NCI-H187 treated with DMSO at 0.1 percent for 48 hours (cell line): ENCODE measurements at regions not wholly inside any gene's neighbourhood (a gene's known extent, or its start where the extent isn't known, plus 50 kb on each side); places are given as distances from the start of the nearest gene placed in this dataset.

Experiments used
- DNase-seq: peaks from one replicate; lab custom pipeline; 2025; lab: John Stamatoyannopoulos, UW

- no peak for DNase-seq
Measured at GRCh38 chr9:79015951-79016350, 555.8 kb upstream of the TLE4 start.

- DNase-seq, result peak; percentile 89
Measured at GRCh38 chr9:79020276-79020675, 551.5 kb upstream of the TLE4 start.

- DNase-seq, result no peak
Measured at GRCh38 chr9:79021084-79021483, 550.7 kb upstream of the TLE4 start.

GRCh38 chr9:79023134-79023580 lies 548.6 kb upstream of the TLE4 start:
- no peak for DNase-seq

- peak; percentile 93 for DNase-seq
Measured at GRCh38 chr9:79026316-79026715, 545.4 kb upstream of the TLE4 start.

- no peak for DNase-seq
Measured at GRCh38 chr9:79028101-79028500, 543.7 kb upstream of the TLE4 start.

- no peak for DNase-seq
Measured at GRCh38 chr9:79034583-79034982, 537.2 kb upstream of the TLE4 start.

GRCh38 chr9:79037338-79037737 lies 534.4 kb upstream of the TLE4 start:
- DNase-seq, result no peak

GRCh38 chr9:79040671-79041070 lies 531.1 kb upstream of the TLE4 start:
- no peak for DNase-seq

GRCh38 chr9:79041266-79041665 lies 530.5 kb upstream of the TLE4 start:
- DNase-seq, result no peak

- DNase-seq, result no peak
Measured at GRCh38 chr9:79043916-79044315, 527.8 kb upstream of the TLE4 start.

GRCh38 chr9:79046401-79046800 lies 525.4 kb upstream of the TLE4 start:
- no peak for DNase-seq

GRCh38 chr9:79049371-79049770 lies 522.4 kb upstream of the TLE4 start:
- no peak for DNase-seq

GRCh38 chr9:79053598-79053997 lies 518.2 kb upstream of the TLE4 start:
- DNase-seq, result no peak

GRCh38 chr9:79054500-79054899 lies 517.3 kb upstream of the TLE4 start:
- no peak for DNase-seq

- no peak for DNase-seq
Measured at GRCh38 chr9:79056041-79056440, 515.7 kb upstream of the TLE4 start.

- no peak for DNase-seq
Measured at GRCh38 chr9:79057576-79057975, 514.2 kb upstream of the TLE4 start.

- DNase-seq, result no peak
Measured at GRCh38 chr9:79060766-79061165, 511.0 kb upstream of the TLE4 start.

GRCh38 chr9:79061752-79062616 lies 509.8 kb upstream of the TLE4 start:
- DNase-seq, result no peak

- no peak for DNase-seq
Measured at GRCh38 chr9:79073201-79073600, 498.6 kb upstream of the TLE4 start.

- no peak for DNase-seq
Measured at GRCh38 chr9:79080536-79080935, 491.2 kb upstream of the TLE4 start.

- no peak for DNase-seq
Measured at GRCh38 chr9:79083621-79084020, 488.1 kb upstream of the TLE4 start.

GRCh38 chr9:79087133-79087532 lies 484.6 kb upstream of the TLE4 start:
- no peak for DNase-seq

GRCh38 chr9:79089054-79089560 lies 482.7 kb upstream of the TLE4 start:
- no peak for DNase-seq
